ENCODE measurements at regions not wholly inside any gene's neighbourhood (a gene's known extent, or its start where the extent isn't known, plus 50 kb on each side); places are given as distances from the start of the nearest gene placed in this dataset.

- peaks cover 4% of the 10 kb centered on the region for H3K4me1 Mint-ChIP-seq
- DNase-seq (ENCODE audit: low spot score) (no peak), ATAC-seq (no peak)
- TF ChIP-seq RORB (CRISPR knock-in tag; IDR thresholded peaks at IDR 0.05) (no peak), ATF2 (CRISPR knock-in tag; IDR thresholded peaks at IDR 0.05; ENCODE audit: borderline replicate concordance, low read depth) (no peak), ZBTB21 (CRISPR knock-in tag; IDR thresholded peaks at IDR 0.05; ENCODE audit: borderline replicate concordance) (no peak), PRRX2 (CRISPR knock-in tag; IDR thresholded peaks at IDR 0.05) (no peak), RELA (CRISPR knock-in tag; IDR thresholded peaks at IDR 0.05; ENCODE audit: borderline replicate concordance) (no peak), ESRRA (CRISPR knock-in tag; IDR thresholded peaks at IDR 0.05; ENCODE audit: borderline replicate concordance) (no peak), ZNF317 (CRISPR knock-in tag; IDR thresholded peaks at IDR 0.05; ENCODE audit: borderline replicate concordance, low read depth) (no peak), JUN (CRISPR knock-in tag; IDR thresholded peaks at IDR 0.05) (no peak)
- H3K27me3 Mint-ChIP-seq (ENCODE audit: low read depth): no peaks in the 10 kb centered on the region; the same call in 1 of the 2 replicates
- ChIA-PET CTCF (no interaction called here), POLR2A (no interaction called here)
- H3K9me3 Mint-ChIP-seq: peaks cover 5% of the 10 kb centered on the region; the same call in 1 of the 2 replicates
- H3K4me3 Mint-ChIP-seq: no peak overlapping the region
- H3K27ac Mint-ChIP-seq: no peak overlapping the region
- no peaks in the 10 kb centered on the region for H3K36me3 Mint-ChIP-seq
Observed at GRCh38 chr6:170026751-170027646, 263.9 kb downstream of the DLL1 start.

- ChIA-PET CTCF (no interaction called here), POLR2A (no interaction called here)
- Mint-ChIP-seq H3K27me3 (ENCODE audit: low read depth) (no peaks in the 10 kb centered on the region; the same call in 1 of the 2 replicates), H3K4me3 (no peak overlapping the region), H3K9me3 (peaks cover 5% of the 10 kb centered on the region; the same call in 1 of the 2 replicates), H3K27ac (no peak overlapping the region), H3K36me3 (no peaks in the 10 kb centered on the region), H3K4me1 (peaks cover 4% of the 10 kb centered on the region)
- DNase-seq (ENCODE audit: low spot score): no peak
- no peak; the same call in 1 of the 2 replicates for ATAC-seq
- TF ChIP-seq MAX (CRISPR knock-in tag; IDR thresholded peaks at IDR 0.05) (no peak), PREB (CRISPR knock-in tag; IDR thresholded peaks at IDR 0.05; ENCODE audit: borderline replicate concordance) (no peak), ZNF263 (CRISPR knock-in tag; IDR thresholded peaks at IDR 0.05; ENCODE audit: low read depth) (no peak), GABPB1 (CRISPR knock-in tag; IDR thresholded peaks at IDR 0.05) (no peak), PRDM15 (CRISPR knock-in tag; IDR thresholded peaks at IDR 0.05) (no peak), ZNF423 (CRISPR knock-in tag; IDR thresholded peaks at IDR 0.05) (no peak), ERG (CRISPR knock-in tag; IDR thresholded peaks at IDR 0.05) (no peak), ELF4 (CRISPR knock-in tag; IDR thresholded peaks at IDR 0.05; ENCODE audit: low read depth) (no peak), SOX15 (CRISPR knock-in tag; IDR thresholded peaks at IDR 0.05) (no peak), TP53 (CRISPR knock-in tag; IDR thresholded peaks at IDR 0.05) (no peak), RELA (CRISPR knock-in tag; IDR thresholded peaks at IDR 0.05; ENCODE audit: borderline replicate concordance) (no peak), EMX1 (CRISPR knock-in tag; IDR thresholded peaks at IDR 0.05) (no peak)
Observed at GRCh38 chr6:170025935-170026750, 264.7 kb downstream of the DLL1 start.

All from WTC11 (cell line).